ENCODE measurements at regions not wholly inside any gene's neighbourhood (a gene's known extent, or its start where the extent isn't known, plus 50 kb on each side); places are given as distances from the start of the nearest gene placed in this dataset.

GRCh38 chr5:141778206-141778605 lies 96.2 kb upstream of the ARAP3 start:
- H3K27me3 Mint-ChIP-seq = peaks cover 22% of the 10 kb centered on the region
- CTCF ChIA-PET = no interaction called here
- no peaks in the 10 kb centered on the region for H3K36me3 ChIP-seq (replicated peaks in 1 of 2; ENCODE audit: control extremely low read depth in 1 of 2, control insufficient read depth in 1 of 2, extremely low read depth in 1 of 2, insufficient read depth in 2 of 2, low read length in 1 of 2)
- peaks cover 2% of the 10 kb centered on the region for H3K9me3 Mint-ChIP-seq (ENCODE audit: insufficient read depth)
- no peaks in the 10 kb centered on the region for H4K20me1 ChIP-seq (ENCODE audit: control insufficient read depth, insufficient read depth, low read length, poor library complexity, severe bottlenecking)
- no peaks in the 10 kb centered on the region for H3K79me2 ChIP-seq (ENCODE audit: control insufficient read depth, insufficient read depth, low read length)
- TF ChIP-seq CTCF (IDR thresholded peaks at IDR 0.05) (no peak), EZH2 (IDR thresholded peaks at IDR 0.05; ENCODE audit: borderline replicate concordance, insufficient read depth, low read depth, low read length, poor library complexity, severe bottlenecking) (no peak)
- H3K27ac Mint-ChIP-seq = no peak overlapping the region
- H2AFZ ChIP-seq (ENCODE audit: insufficient read depth, low read depth, low read length, poor library complexity, severe bottlenecking) = no peak overlapping the region
- H3K4me3 ChIP-seq (ENCODE audit: control extremely low read depth in 1 of 5, extremely low read depth in 1 of 5, insufficient read depth in 1 of 5, low read depth in 2 of 5, low read length in 4 of 5) = no peak overlapping the region
- no peaks in the 10 kb centered on the region for H3K4me1 Mint-ChIP-seq
- H3K27me3 ChIP-seq (replicated peaks in 1 of 4; ENCODE audit: control extremely low read depth in 1 of 4, control insufficient read depth in 3 of 4, insufficient read depth in 4 of 4, low read length in 3 of 4) = peaks cover 0 to 5% (median 0%) of the 10 kb centered on the region in 4 experiments
- H3K9me3 ChIP-seq (ENCODE audit: control extremely low read depth in 1 of 3, control insufficient read depth in 2 of 3, insufficient read depth in 1 of 3, low read length in 2 of 3) = peaks cover 0 to 2% (median 0%) of the 10 kb centered on the region in 3 donors
- H3K4me2 ChIP-seq (replicated peaks; ENCODE audit: low read depth, low read length, poor library complexity, severe bottlenecking) = no peak overlapping the region
- H3K9ac ChIP-seq (ENCODE audit: low read length) = no peak overlapping the region
- intact Hi-C loops (cut with micrococcal nuclease) = no loop called here
- no peaks in the 10 kb centered on the region for H3K4me1 ChIP-seq (ENCODE audit: control insufficient read depth in 2 of 2, insufficient read depth in 2 of 2, low read length in 2 of 2)
- POLR2A ChIA-PET = no interaction called here
- H3K4me3 Mint-ChIP-seq = no peak overlapping the region
- H3K27ac ChIP-seq (ENCODE audit: low read length in 2 of 2) = no peak overlapping the region
- DNase-seq (no peak), ATAC-seq (ENCODE audit: low read depth) (no peak)
- WGBS (ENCODE audit: insufficient coverage) = 48% methylated on average over 6 of the region's 11 CpGs

GRCh38 chr5:141777711-141778110 lies 95.7 kb upstream of the ARAP3 start:
- DNase-seq (no peak), ATAC-seq (ENCODE audit: low read depth) (no peak)
- Mint-ChIP-seq H3K9me3 (ENCODE audit: insufficient read depth) (peaks cover 2% of the 10 kb centered on the region), H3K4me1 (no peaks in the 10 kb centered on the region), H3K27me3 (peaks cover 26% of the 10 kb centered on the region), H3K27ac (no peak overlapping the region), H3K4me3 (no peak overlapping the region)
- H3K27me3 ChIP-seq (replicated peaks in 1 of 4; ENCODE audit: control extremely low read depth in 1 of 4, control insufficient read depth in 3 of 4, insufficient read depth in 4 of 4, low read length in 3 of 4) = peaks cover 0 to 5% (median 0%) of the 10 kb centered on the region in 4 experiments
- POLR2A ChIA-PET = no interaction called here
- H3K4me3 ChIP-seq (ENCODE audit: control extremely low read depth in 1 of 5, extremely low read depth in 1 of 5, insufficient read depth in 1 of 5, low read depth in 2 of 5, low read length in 4 of 5) = no peak overlapping the region
- 88% methylated on average over 2 of the region's 2 CpGs for WGBS (ENCODE audit: insufficient coverage)
- no peak overlapping the region for H3K27ac ChIP-seq (ENCODE audit: low read length in 2 of 2)
- H3K36me3 ChIP-seq (replicated peaks in 1 of 2; ENCODE audit: control extremely low read depth in 1 of 2, control insufficient read depth in 1 of 2, extremely low read depth in 1 of 2, insufficient read depth in 2 of 2, low read length in 1 of 2) = no peaks in the 10 kb centered on the region
- peaks cover 0 to 2% (median 0%) of the 10 kb centered on the region in 3 donors for H3K9me3 ChIP-seq (ENCODE audit: control extremely low read depth in 1 of 3, control insufficient read depth in 2 of 3, insufficient read depth in 1 of 3, low read length in 2 of 3)
- H3K79me2 ChIP-seq (ENCODE audit: control insufficient read depth, insufficient read depth, low read length) = no peaks in the 10 kb centered on the region
- no peak overlapping the region for H3K9ac ChIP-seq (ENCODE audit: low read length)
- CTCF ChIA-PET = no interaction called here
- TF ChIP-seq EZH2 (IDR thresholded peaks at IDR 0.05; ENCODE audit: borderline replicate concordance, insufficient read depth, low read depth, low read length, poor library complexity, severe bottlenecking) (no peak), CTCF (IDR thresholded peaks at IDR 0.05) (no peak)
- intact Hi-C loops (cut with micrococcal nuclease) = no loop called here
- no peak overlapping the region for H3K4me2 ChIP-seq (replicated peaks; ENCODE audit: low read depth, low read length, poor library complexity, severe bottlenecking)
- H3K4me1 ChIP-seq (ENCODE audit: control insufficient read depth in 2 of 2, insufficient read depth in 2 of 2, low read length in 2 of 2) = no peaks in the 10 kb centered on the region
- no peaks in the 10 kb centered on the region for H4K20me1 ChIP-seq (ENCODE audit: control insufficient read depth, insufficient read depth, low read length, poor library complexity, severe bottlenecking)
- H2AFZ ChIP-seq (ENCODE audit: insufficient read depth, low read depth, low read length, poor library complexity, severe bottlenecking) = no peak overlapping the region

Measured in B cell (primary cell).